H9 (cell line): ENCODE measurements at regions not wholly inside any gene's neighbourhood (a gene's known extent, or its start where the extent isn't known, plus 50 kb on each side); places are given as distances from the start of the nearest gene placed in this dataset.

ENCODE experiments used
- DNase-seq: peaks from one replicate; pipeline ENCODE4 v3.0.0-alpha.2; 2017
- H2AFZ ChIP-seq: one replicate; pipeline ENCODE4 v1.6.1; 2013; ENCODE audit warnings: mild to moderate bottlenecking, low read length, control low read depth, moderate library complexity
- H2AK5ac ChIP-seq: 2 replicates; pipeline ENCODE4 v1.6.1; 2013; ENCODE audit warnings: low read length, control low read depth, mixed read lengths; ENCODE audit not compliant: insufficient read length
- H2BK120ac ChIP-seq: one replicate; pipeline ENCODE4 v1.6.1; 2013; ENCODE audit warnings: low read depth, mild to moderate bottlenecking, low read length, control low read depth, inconsistent platforms; ENCODE audit not compliant: poor library complexity, severe bottlenecking
- H2BK12ac ChIP-seq: 2 replicates; pipeline ENCODE4 v1.6.1; 2013; ENCODE audit warnings: low read length, control low read depth, mixed read lengths, low read depth; ENCODE audit not compliant: insufficient read length
- H2BK15ac ChIP-seq: 2 replicates; pipeline ENCODE4 v1.6.1; 2013; ENCODE audit warnings: low read depth, low read length, control low read depth
- H2BK20ac ChIP-seq: one replicate; pipeline ENCODE4 v1.6.1; 2013; ENCODE audit warnings: low read depth, mild to moderate bottlenecking, low read length, control low read depth, inconsistent platforms; ENCODE audit not compliant: poor library complexity, severe bottlenecking
- H2BK5ac ChIP-seq: 2 replicates; pipeline ENCODE4 v1.6.1; 2013; ENCODE audit warnings: low read length, control low read depth, mixed read lengths; ENCODE audit not compliant: insufficient read length
- H3K14ac ChIP-seq: 2 replicates; pipeline ENCODE4 v1.6.1; 2013; ENCODE audit warnings: low read length, control low read depth; ENCODE audit not compliant: insufficient read depth
- H3K18ac ChIP-seq: 2 replicates; pipeline ENCODE4 v1.6.1; 2013; ENCODE audit warnings: low read depth, mild to moderate bottlenecking, mixed read lengths, low read length, control low read depth; ENCODE audit not compliant: insufficient read length
- H3K23ac ChIP-seq: 2 replicates; pipeline ENCODE4 v1.6.1; 2013; ENCODE audit warnings: low read length, control low read depth, mixed read lengths, low read depth; ENCODE audit not compliant: insufficient read length
- H3K23me2 ChIP-seq: 2 replicates; pipeline ENCODE4 v1.6.1; 2013; ENCODE audit warnings: low read depth, mild to moderate bottlenecking, mixed read lengths, low read length, control low read depth; ENCODE audit not compliant: insufficient read length, poor library complexity, severe bottlenecking
- H3K27ac ChIP-seq: 2 replicates; pipeline ENCODE4 v1.5.1; 2013; ENCODE audit warnings: low read length, control low read depth, mixed read lengths, low read depth; ENCODE audit not compliant: insufficient read length
- H3K27me3 ChIP-seq: 2 replicates; pipeline ENCODE4 v1.6.1; 2013; ENCODE audit warnings: low read length, control low read depth, inconsistent platforms; ENCODE audit not compliant: insufficient read depth
- H3K4ac ChIP-seq: 2 replicates; pipeline ENCODE4 v1.6.1; 2013; ENCODE audit warnings: low read depth, mild to moderate bottlenecking, control low read depth, inconsistent platforms, low read length, moderate library complexity
- H3K4me1 ChIP-seq: 2 replicates; pipeline ENCODE4 v1.6.1; 2013; ENCODE audit warnings: low read length, control low read depth, inconsistent platforms; ENCODE audit not compliant: insufficient read depth
- H3K4me2 ChIP-seq: 2 replicates; pipeline ENCODE4 v1.6.1; 2013; ENCODE audit warnings: low read length, control low read depth, mixed read lengths; ENCODE audit not compliant: insufficient read length, insufficient read depth
- H3K56ac ChIP-seq: 2 replicates; pipeline ENCODE4 v1.6.1; 2013; ENCODE audit warnings: low read depth, mild to moderate bottlenecking, mixed read lengths, low read length, control low read depth; ENCODE audit not compliant: insufficient read length
- H3K79me1 ChIP-seq: 2 replicates; pipeline ENCODE4 v1.6.1; 2013; ENCODE audit warnings: low read depth, mild to moderate bottlenecking, moderate library complexity, low read length, control low read depth, inconsistent platforms; ENCODE audit not compliant: insufficient read depth, poor library complexity, severe bottlenecking
- H3K79me2 ChIP-seq: 2 replicates; pipeline ENCODE4 v1.6.1; 2013; ENCODE audit warnings: low read length, control low read depth, inconsistent platforms; ENCODE audit not compliant: insufficient read depth
- H3K9ac ChIP-seq: 2 replicates; pipeline ENCODE4 v1.6.1; 2013; ENCODE audit warnings: low read length, control low read depth, mixed read lengths; ENCODE audit not compliant: insufficient read length; ENCODE audit errors: extremely low read depth
- H3K9me3 ChIP-seq: one replicate; pipeline ENCODE4 v1.6.1; 2013; ENCODE audit warnings: low read depth, low read length, inconsistent platforms; ENCODE audit not compliant: control insufficient read depth
- H3T11ph ChIP-seq: one replicate; pipeline ENCODE4 v1.6.1; 2013; ENCODE audit warnings: mild to moderate bottlenecking, low read length, control low read depth, inconsistent platforms
- H4K20me1 ChIP-seq: one replicate; pipeline ENCODE4 v1.6.1; 2013; ENCODE audit not compliant: control insufficient read depth, insufficient read length, insufficient read depth
- H4K5ac ChIP-seq: 2 replicates; pipeline ENCODE4 v1.6.1; 2013; ENCODE audit warnings: low read depth, mild to moderate bottlenecking, mixed read lengths, low read length, control low read depth; ENCODE audit not compliant: insufficient read length
- H4K8ac ChIP-seq: replicated peaks from 2 replicates; pipeline ENCODE4 v1.6.1; 2013; ENCODE audit warnings: low read length, control low read depth, mixed read lengths, low read depth; ENCODE audit not compliant: insufficient read length
- H4K91ac ChIP-seq: 2 replicates; pipeline ENCODE4 v1.6.1; 2013; ENCODE audit warnings: low read depth, mild to moderate bottlenecking, moderate library complexity, mixed read lengths, low read length, control low read depth; ENCODE audit not compliant: insufficient read length
- H3K27ac Mint-ChIP-seq, 3 experiments: 2 replicates in 2 of 3; 3 replicates in 1 of 3; pipeline ENCODE4 v1.8.0; 2020 to 2021; ENCODE audit warnings: mixed read lengths in 3 of 3, mild to moderate bottlenecking in 1 of 3, moderate library complexity in 1 of 3
- H3K27me3 Mint-ChIP-seq: 2 replicates; pipeline ENCODE4 v1.8.0; 2021; ENCODE audit warnings: low read depth, mild to moderate bottlenecking, moderate library complexity, mixed read lengths
- H3K36me3 Mint-ChIP-seq, 3 experiments: 2 replicates in 2 of 3; 3 replicates in 1 of 3; pipeline ENCODE4 v1.8.0; 2020 to 2021; ENCODE audit warnings: low read depth in 3 of 3, mixed read lengths in 3 of 3; ENCODE audit not compliant: insufficient read depth in 1 of 3
- H3K4me1 Mint-ChIP-seq, 2 experiments: 2 replicates each; pipeline ENCODE4 v1.8.0; 2020; ENCODE audit warnings: mixed read lengths in 2 of 2
- H3K4me3 Mint-ChIP-seq, 2 experiments: 2 replicates in 1 of 2; 3 replicates in 1 of 2; pipeline ENCODE4 v1.8.0; 2020 to 2021; ENCODE audit warnings: mild to moderate bottlenecking in 2 of 2, mixed read lengths in 2 of 2, moderate library complexity in 1 of 2
- H3K9me3 Mint-ChIP-seq, 2 experiments: 2 replicates in 1 of 2; 3 replicates in 1 of 2; pipeline ENCODE4 v1.8.0; 2020; ENCODE audit warnings: mild to moderate bottlenecking in 2 of 2, mixed read lengths in 2 of 2, moderate library complexity in 1 of 2
- CTCF ChIP-seq: fragments of 200-600 bp; sonication (generic); conservative IDR thresholded peaks from 3 replicates; pipeline ENCODE4 v1.8.0; 2021; ENCODE audit warnings: antibody characterized with exemption, mild to moderate bottlenecking
- WGBS: extraction: QIAGEN DNeasy Blood & Tissue Kit; methylation state at CpG from one replicate; pipeline ENCODE4 v1.1.7; 2013; ENCODE audit warnings: missing lambda C conversion rate, low lambda C conversion rate, mixed read lengths; ENCODE audit not compliant: insufficient read length; ENCODE audit errors: extremely low coverage; 5-methylcytosine and 5-hydroxymethylcytosine counted together

- no peak overlapping the region for H3K4me2 ChIP-seq
- H3K27ac ChIP-seq = no peak overlapping the region
- no peaks in the 10 kb centered on the region for H3K79me2 ChIP-seq
- H3K4me3 Mint-ChIP-seq = no peak overlapping the region
- H3K27ac Mint-ChIP-seq = no peak overlapping the region
- no peak overlapping the region for H4K5ac ChIP-seq
- no peaks in the 10 kb centered on the region for H4K20me1 ChIP-seq
- peaks cover 5 to 11% of the 10 kb centered on the region in 2 experiments for H3K4me1 Mint-ChIP-seq
- H3K23ac ChIP-seq = no peak overlapping the region
- H3K23me2 ChIP-seq = no peaks in the 10 kb centered on the region
- H2AFZ ChIP-seq = no peak overlapping the region
- no peak overlapping the region for H4K8ac ChIP-seq
- H2AK5ac ChIP-seq = no peak overlapping the region
- H3K4ac ChIP-seq = no peak overlapping the region
- no peak overlapping the region for H3K56ac ChIP-seq
- H2BK15ac ChIP-seq = no peak overlapping the region
- no peak overlapping the region for H4K91ac ChIP-seq
- TF ChIP-seq CTCF = no peak
- peaks cover 2% of the 10 kb centered on the region; the same call in 1 of the 2 replicates for H3K27me3 Mint-ChIP-seq
- H3K9ac ChIP-seq = no peak overlapping the region
- no peaks in the 10 kb centered on the region for H3K79me1 ChIP-seq
- H2BK5ac ChIP-seq = no peak overlapping the region
- H2BK20ac ChIP-seq = no peak overlapping the region
- H2BK120ac ChIP-seq = no peak overlapping the region
- H2BK12ac ChIP-seq = no peak overlapping the region
- H3K9me3 Mint-ChIP-seq = peaks cover 13% of the 10 kb centered on the region in 2 experiments
- H3K27me3 ChIP-seq = no peaks in the 10 kb centered on the region
- H3K9me3 ChIP-seq = peaks cover 8% of the 10 kb centered on the region
- no CpG with 5 or more reads among the region's 4 CpGs for WGBS
- DNase-seq = no peak
- no peak overlapping the region for H3T11ph ChIP-seq
- peaks cover 3 to 8% (median 5%) of the 10 kb centered on the region in 3 experiments; a peak in 5 of 7 replicates for H3K36me3 Mint-ChIP-seq
- no peak overlapping the region for H3K14ac ChIP-seq
- no peaks in the 10 kb centered on the region for H3K4me1 ChIP-seq
- no peak overlapping the region for H3K18ac ChIP-seq
Measured at GRCh38 chr18:22688877-22689496, 244.1 kb upstream of the RBBP8 start.
